Natural killer cell treated with Interleukin-12 subunit alpha and Interleukin-12 subunit beta and Interleukin-15 and Interleukin-18, amount 100 ng/mL, for 72 hours (primary cell): ENCODE measurements at regions not wholly inside any gene's neighbourhood (a gene's known extent, or its start where the extent isn't known, plus 50 kb on each side); places are given as distances from the start of the nearest gene placed in this dataset.
"Not testable (repeated sequence)": the region's sequence is repeated elsewhere in the genome, so short reads cannot be mapped to it uniquely, and the experiment has no call there.

ENCODE experiments used
- ATAC-seq, 2 donors: fragments of 150-1000 bp; cut with Tn5 transposase in 1 of 2; sonication (Bioruptor Pico), chemical (Tn5 transposase) in 1 of 2; 2 replicates each; pipeline ENCODE4 v1.10.0; 2021
- DNase-seq: peaks from one replicate; pipeline ENCODE4 v3.0.0; 2022; ENCODE audit warnings: low spot score
- H3K27ac Mint-ChIP-seq, 2 donors: 1 replicate in 1 of 2; 2 replicates in 1 of 2; pipeline ENCODE4 v1.8.0; 2022; ENCODE audit warnings: mixed read lengths in 2 of 2, mild to moderate bottlenecking in 1 of 2, moderate library complexity in 1 of 2
- H3K27me3 Mint-ChIP-seq, 2 donors: 1 replicate in 1 of 2; 2 replicates in 1 of 2; pipeline ENCODE4 v1.8.0; 2022; ENCODE audit warnings: mixed read lengths in 2 of 2
- H3K36me3 Mint-ChIP-seq: one replicate; pipeline ENCODE4 v1.8.0; 2022; ENCODE audit warnings: mixed read lengths
- H3K4me1 Mint-ChIP-seq, 2 donors: 1 replicate in 1 of 2; 2 replicates in 1 of 2; pipeline ENCODE4 v1.8.0; 2022; ENCODE audit warnings: low read depth in 2 of 2, mixed read lengths in 2 of 2, mild to moderate bottlenecking in 1 of 2
- H3K4me3 Mint-ChIP-seq: one replicate; pipeline ENCODE4 v1.8.0; 2022; ENCODE audit warnings: mixed read lengths
- H3K9me3 Mint-ChIP-seq: 2 replicates; pipeline ENCODE4 v1.8.0; 2022; ENCODE audit warnings: mixed read lengths

DNA sequence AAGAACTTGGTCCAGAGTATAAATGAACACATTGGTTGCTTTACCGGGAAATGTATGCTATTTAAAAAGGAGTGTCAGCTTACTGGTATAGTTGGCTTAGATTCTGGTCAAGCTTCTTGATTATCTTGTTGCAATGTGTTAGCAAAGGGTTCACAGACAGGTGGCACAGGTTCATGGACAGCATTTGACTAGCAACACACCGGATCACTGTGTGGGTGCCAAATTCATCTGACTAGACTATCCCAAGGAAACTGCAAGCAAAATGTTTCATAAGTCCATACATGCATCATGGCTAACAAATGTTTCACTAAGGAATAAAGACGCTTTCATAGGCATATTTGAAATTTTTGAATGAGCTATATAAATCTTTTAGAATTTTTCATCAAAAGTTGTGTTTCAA, 274.1 kb downstream of the PLK2 start:
- DNase-seq (no peak), ATAC-seq (no peak)
- no peaks in the 10 kb centered on the region for H3K4me1 Mint-ChIP-seq
- no peaks in the 10 kb centered on the region for H3K27me3 Mint-ChIP-seq
- H3K9me3 Mint-ChIP-seq = no peaks in the 10 kb centered on the region
- no peak overlapping the region for H3K27ac Mint-ChIP-seq
- no peak overlapping the region for H3K4me3 Mint-ChIP-seq
- H3K36me3 Mint-ChIP-seq = no peaks in the 10 kb centered on the region

GRCh38 chr5:58185397-58185796, 274.5 kb downstream of the PLK2 start:
- no peak overlapping the region for H3K27ac Mint-ChIP-seq
- DNase-seq (no peak), ATAC-seq (no peak)
- no peaks in the 10 kb centered on the region for H3K9me3 Mint-ChIP-seq
- no peaks in the 10 kb centered on the region for H3K27me3 Mint-ChIP-seq
- no peak overlapping the region for H3K4me3 Mint-ChIP-seq
- no peaks in the 10 kb centered on the region for H3K4me1 Mint-ChIP-seq
- H3K36me3 Mint-ChIP-seq = no peaks in the 10 kb centered on the region

- DNase-seq (no peak), ATAC-seq (no peak)
- Mint-ChIP-seq H3K9me3 (no peaks in the 10 kb centered on the region), H3K36me3 (no peaks in the 10 kb centered on the region), H3K27me3 (no peaks in the 10 kb centered on the region), H3K27ac (no peak overlapping the region), H3K4me3 (no peak overlapping the region), H3K4me1 (no peaks in the 10 kb centered on the region)
These were observed 275.0 kb downstream of the PLK2 start for GRCh38 chr5:58184910-58185309.

- Mint-ChIP-seq H3K27me3 (no peaks in the 10 kb centered on the region), H3K36me3 (no peaks in the 10 kb centered on the region), H3K27ac (no peak overlapping the region), H3K4me3 (no peak overlapping the region), H3K9me3 (no peaks in the 10 kb centered on the region), H3K4me1 (no peaks in the 10 kb centered on the region)
- DNase-seq (no peak), ATAC-seq (no peak)
These were observed 276.1 kb downstream of the PLK2 start for GRCh38 chr5:58183786-58184085.

- DNase-seq = no peak
- Mint-ChIP-seq H3K27me3 (no peaks in the 10 kb centered on the region), H3K4me3 (no peak overlapping the region), H3K4me1 (no peaks in the 10 kb centered on the region), H3K27ac (no peak overlapping the region), H3K9me3 (no peaks in the 10 kb centered on the region), H3K36me3 (no peaks in the 10 kb centered on the region)
- no peak for ATAC-seq
These were observed 276.7 kb downstream of the PLK2 start for GRCh38 chr5:58183078-58183785.

GRCh38 chr5:58182287-58182841, 277.5 kb downstream of the PLK2 start:
- Mint-ChIP-seq H3K36me3 (no peaks in the 10 kb centered on the region), H3K27me3 (no peaks in the 10 kb centered on the region), H3K9me3 (no peaks in the 10 kb centered on the region), H3K27ac (no peak overlapping the region), H3K4me3 (no peak overlapping the region), H3K4me1 (no peaks in the 10 kb centered on the region)
- DNase-seq = no peak
- no peak for ATAC-seq

- H3K27ac Mint-ChIP-seq = no peak overlapping the region
- no peaks in the 10 kb centered on the region for H3K4me1 Mint-ChIP-seq
- no peak for ATAC-seq
- H3K4me3 Mint-ChIP-seq = no peak overlapping the region
- DNase-seq = no peak
- no peaks in the 10 kb centered on the region for H3K27me3 Mint-ChIP-seq
- no peaks in the 10 kb centered on the region for H3K36me3 Mint-ChIP-seq
- H3K9me3 Mint-ChIP-seq = no peaks in the 10 kb centered on the region
These were observed 278.2 kb downstream of the PLK2 start for GRCh38 chr5:58181578-58182286.

DNA sequence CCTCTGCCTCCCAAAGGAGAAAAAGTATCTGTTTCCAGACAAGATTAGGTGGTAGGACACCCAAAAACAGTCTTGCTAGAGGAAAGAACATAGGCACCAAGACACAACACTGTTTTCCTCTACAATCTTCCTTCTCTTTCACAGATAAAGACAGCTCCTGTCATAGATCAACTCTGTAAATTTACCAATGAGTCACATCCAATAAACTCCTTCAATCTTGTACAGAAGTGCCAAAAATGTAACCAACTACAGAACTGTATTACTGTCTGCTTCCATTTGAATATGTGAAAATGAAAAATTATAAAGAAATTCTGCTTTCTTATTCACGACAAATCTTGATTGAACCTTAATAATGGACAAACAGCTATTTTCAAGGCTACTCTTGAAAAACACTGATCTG, 286.9 kb downstream of the PLK2 start:
- H3K4me1 Mint-ChIP-seq = no peaks in the 10 kb centered on the region
- H3K4me3 Mint-ChIP-seq = no peak overlapping the region
- no peak overlapping the region for H3K27ac Mint-ChIP-seq
- H3K9me3 Mint-ChIP-seq = peaks cover 2% of the 10 kb centered on the region
- DNase-seq = no peak
- no peaks in the 10 kb centered on the region for H3K36me3 Mint-ChIP-seq
- H3K27me3 Mint-ChIP-seq = peaks cover 0 to 7% of the 10 kb centered on the region in 2 donors
- no peak for ATAC-seq

- DNase-seq = no peak
- no peaks in the 10 kb centered on the region for H3K4me1 Mint-ChIP-seq
- H3K27me3 Mint-ChIP-seq = no peaks in the 10 kb centered on the region
- H3K27ac Mint-ChIP-seq = no peak overlapping the region
- H3K36me3 Mint-ChIP-seq = no peaks in the 10 kb centered on the region
- no peak for ATAC-seq
- no peaks in the 10 kb centered on the region for H3K9me3 Mint-ChIP-seq
- H3K4me3 Mint-ChIP-seq = no peak overlapping the region
These were observed 294.7 kb downstream of the PLK2 start for GRCh38 chr5:58165152-58165551.

DNA sequence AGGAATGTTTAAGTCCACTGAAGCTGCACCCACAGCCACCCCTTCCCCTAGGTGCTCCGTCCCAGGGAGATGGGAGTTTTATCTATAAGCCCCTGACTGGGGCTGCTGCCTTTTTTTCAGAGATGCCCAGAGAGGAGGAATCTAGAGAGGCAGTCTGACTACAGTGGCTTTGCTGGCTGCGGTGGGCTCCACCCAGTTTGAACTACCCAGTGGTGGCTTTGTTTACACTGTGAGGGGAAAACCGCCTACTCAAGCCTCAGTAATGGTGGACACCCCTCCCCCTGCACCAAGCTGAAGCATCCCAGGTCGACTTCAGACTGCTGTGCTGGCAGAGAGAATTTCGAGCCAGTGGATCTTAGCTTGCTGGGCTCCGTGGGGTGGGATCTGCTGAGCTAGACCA, 298.0 kb downstream of the PLK2 start:
- DNase-seq, H3K27me3 Mint-ChIP-seq, H3K36me3 Mint-ChIP-seq, H3K4me1 Mint-ChIP-seq, H3K27ac Mint-ChIP-seq, H3K4me3 Mint-ChIP-seq, ATAC-seq, H3K9me3 Mint-ChIP-seq: not testable (repeated sequence)

GRCh38 chr5:58156973-58157701, 302.7 kb downstream of the PLK2 start:
- H3K36me3 Mint-ChIP-seq = no peaks in the 10 kb centered on the region
- H3K9me3 Mint-ChIP-seq = peaks cover under 1% of the 10 kb centered on the region
- no peak for ATAC-seq
- H3K4me3 Mint-ChIP-seq = no peak overlapping the region
- DNase-seq = no peak
- H3K27me3 Mint-ChIP-seq = no peaks in the 10 kb centered on the region
- H3K4me1 Mint-ChIP-seq = no peaks in the 10 kb centered on the region
- no peak overlapping the region for H3K27ac Mint-ChIP-seq

DNA sequence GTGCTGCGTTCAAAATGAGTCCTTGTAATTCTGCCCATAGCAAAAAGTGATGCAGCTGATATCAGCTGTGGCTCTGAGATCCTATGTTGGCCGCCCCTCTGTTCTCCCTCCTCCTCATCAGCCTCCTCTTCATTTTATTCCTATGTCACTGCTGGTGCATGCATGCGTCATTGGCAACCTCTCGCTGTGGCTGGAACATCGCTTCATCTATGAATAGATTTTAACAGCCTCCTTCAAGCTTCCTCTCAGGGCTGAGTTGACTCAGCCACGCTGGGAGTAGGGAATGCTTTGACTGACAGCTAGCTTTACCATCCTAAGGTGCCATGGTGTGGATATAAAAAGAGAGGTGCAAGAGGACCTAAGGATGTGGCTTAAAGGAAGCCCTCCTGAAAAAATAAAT, 303.5 kb downstream of the PLK2 start:
- Mint-ChIP-seq H3K4me1 (no peaks in the 10 kb centered on the region), H3K27ac (no peak overlapping the region), H3K27me3 (no peaks in the 10 kb centered on the region), H3K9me3 (peaks cover 3% of the 10 kb centered on the region), H3K4me3 (no peak overlapping the region), H3K36me3 (no peaks in the 10 kb centered on the region)
- DNase-seq (no peak), ATAC-seq (no peak)

GRCh38 chr5:58153255-58153654, 306.6 kb downstream of the PLK2 start:
- Mint-ChIP-seq H3K4me1 (no peaks in the 10 kb centered on the region), H3K9me3 (peaks cover 3% of the 10 kb centered on the region)

GRCh38 chr5:58151414-58151813, 308.5 kb downstream of the PLK2 start:
- H3K27ac Mint-ChIP-seq = no peak overlapping the region
- no peaks in the 10 kb centered on the region for H3K36me3 Mint-ChIP-seq
- no peaks in the 10 kb centered on the region for H3K27me3 Mint-ChIP-seq
- DNase-seq (no peak), ATAC-seq (no peak)
- H3K9me3 Mint-ChIP-seq = peaks cover 5% of the 10 kb centered on the region
- no peak overlapping the region for H3K4me3 Mint-ChIP-seq
- no peaks in the 10 kb centered on the region for H3K4me1 Mint-ChIP-seq

More at GRCh38 chr5:58153255-58153654, 306.6 kb downstream of the PLK2 start:
- no peak overlapping the region for H3K27ac Mint-ChIP-seq
- H3K36me3 Mint-ChIP-seq = no peaks in the 10 kb centered on the region
- no peaks in the 10 kb centered on the region for H3K27me3 Mint-ChIP-seq
- no peak for DNase-seq
- no peak for ATAC-seq
- H3K4me3 Mint-ChIP-seq = no peak overlapping the region
